ENCODE measurements at regions not wholly inside any gene's neighbourhood (a gene's known extent, or its start where the extent isn't known, plus 50 kb on each side); places are given as distances from the start of the nearest gene placed in this dataset.
A peak's percentile ranks its signal among the peaks of the same experiment; 100 is the strongest.

DNA sequence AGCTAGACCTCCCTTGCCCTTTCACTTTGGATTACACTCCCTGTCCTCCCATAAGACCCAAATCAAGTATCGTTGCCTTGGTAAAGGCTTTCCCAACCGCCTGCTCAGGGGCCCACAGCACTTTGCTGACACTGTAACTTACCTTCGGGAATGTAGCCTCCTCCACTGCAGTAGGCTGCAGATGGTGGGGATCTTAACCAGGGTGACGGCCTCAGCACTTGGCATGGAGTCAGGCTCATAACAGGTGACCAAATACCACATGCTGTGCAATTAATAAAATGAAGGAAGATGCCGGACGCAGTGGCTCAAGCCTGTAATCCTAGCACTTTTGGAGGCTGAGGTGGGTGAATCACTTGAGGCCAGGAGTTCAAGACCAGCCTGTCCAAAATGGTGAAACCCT, 88.7 kb upstream of the IRF2BP2 start:
- DNase-seq (ENCODE audit: low spot score), result no peak

DNA sequence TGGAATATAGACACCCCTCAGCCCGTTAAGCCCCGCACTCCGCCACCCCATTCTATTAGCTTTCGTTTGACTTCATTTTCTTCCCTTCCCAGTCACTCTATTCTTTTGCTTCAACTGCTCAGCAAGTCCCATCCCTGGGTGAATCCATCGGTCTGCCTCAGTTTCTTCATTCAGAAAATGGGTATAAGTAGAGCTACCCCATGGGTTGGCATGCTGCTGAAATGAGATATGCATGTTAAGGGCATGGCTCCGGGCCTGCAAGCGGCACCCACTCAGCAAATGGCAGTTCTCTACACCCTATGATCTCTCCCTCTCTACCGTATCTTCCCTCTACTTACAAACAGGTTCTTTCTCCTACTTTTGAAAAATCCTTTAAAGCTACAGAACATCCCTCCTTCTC, 87.8 kb upstream of the IRF2BP2 start:
- no peak for DNase-seq (ENCODE audit: low spot score)

DNA sequence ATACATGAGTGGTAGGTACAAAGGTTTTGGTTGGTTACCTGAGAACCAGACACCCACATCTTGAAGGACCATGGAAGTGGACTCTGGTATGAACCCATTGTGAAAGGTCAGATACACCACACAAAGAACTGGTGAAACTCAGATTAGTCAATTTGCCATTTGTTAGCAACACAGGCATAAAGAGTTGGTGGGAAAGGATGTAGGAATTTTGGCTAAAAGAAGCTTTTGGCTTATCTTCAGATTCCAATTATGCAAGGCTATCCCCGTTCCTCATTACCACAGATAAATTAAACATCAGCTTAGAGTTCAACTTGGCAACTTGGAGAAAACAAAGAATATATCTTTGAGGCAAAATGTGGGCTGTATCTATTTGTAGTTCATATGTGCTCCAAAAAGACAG, 87.0 kb upstream of the IRF2BP2 start:
- no peak for DNase-seq (ENCODE audit: low spot score)

DNA sequence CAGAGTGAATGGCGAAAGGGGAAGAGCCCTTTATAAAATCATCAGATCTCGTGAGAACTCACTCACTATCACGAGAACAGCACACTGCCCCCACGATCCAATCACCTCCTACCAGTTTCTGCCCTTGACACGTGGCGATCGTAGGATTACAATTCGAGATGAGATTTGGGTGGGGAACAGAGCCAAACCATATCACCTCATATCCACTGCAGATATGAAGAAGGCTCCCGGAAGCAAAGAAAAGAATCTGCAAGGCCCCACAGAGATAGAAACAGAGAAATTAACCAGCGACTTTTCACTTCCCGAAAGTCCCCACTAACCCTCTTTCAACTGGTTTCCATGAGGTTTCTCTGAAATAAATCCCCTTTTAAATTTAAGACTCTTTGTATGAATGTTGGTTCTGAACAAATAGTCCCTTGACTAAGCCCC, 86.2 kb upstream of the IRF2BP2 start:
- no peak for DNase-seq (ENCODE audit: low spot score)

DNA sequence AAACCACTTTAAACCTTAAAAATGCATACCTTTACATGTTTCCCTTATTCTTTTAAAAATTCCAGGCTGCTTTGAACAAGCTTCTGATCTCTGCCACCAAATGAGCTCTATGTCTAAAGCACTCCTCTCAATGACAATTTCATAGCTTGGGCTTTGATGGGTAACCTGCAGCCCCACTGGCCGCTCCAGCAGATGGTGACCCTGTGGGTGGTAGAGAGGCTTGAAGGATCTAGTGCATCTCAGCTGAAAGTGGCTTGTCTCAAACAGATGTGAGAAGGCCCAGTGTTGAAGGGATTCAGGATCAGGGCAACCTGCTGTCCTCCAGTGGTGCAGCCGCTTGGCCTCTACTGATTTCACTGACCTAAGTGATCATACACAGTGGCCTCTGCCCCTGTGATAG, 84.7 kb upstream of the IRF2BP2 start:
- DNase-seq (ENCODE audit: low spot score), result no peak

DNA sequence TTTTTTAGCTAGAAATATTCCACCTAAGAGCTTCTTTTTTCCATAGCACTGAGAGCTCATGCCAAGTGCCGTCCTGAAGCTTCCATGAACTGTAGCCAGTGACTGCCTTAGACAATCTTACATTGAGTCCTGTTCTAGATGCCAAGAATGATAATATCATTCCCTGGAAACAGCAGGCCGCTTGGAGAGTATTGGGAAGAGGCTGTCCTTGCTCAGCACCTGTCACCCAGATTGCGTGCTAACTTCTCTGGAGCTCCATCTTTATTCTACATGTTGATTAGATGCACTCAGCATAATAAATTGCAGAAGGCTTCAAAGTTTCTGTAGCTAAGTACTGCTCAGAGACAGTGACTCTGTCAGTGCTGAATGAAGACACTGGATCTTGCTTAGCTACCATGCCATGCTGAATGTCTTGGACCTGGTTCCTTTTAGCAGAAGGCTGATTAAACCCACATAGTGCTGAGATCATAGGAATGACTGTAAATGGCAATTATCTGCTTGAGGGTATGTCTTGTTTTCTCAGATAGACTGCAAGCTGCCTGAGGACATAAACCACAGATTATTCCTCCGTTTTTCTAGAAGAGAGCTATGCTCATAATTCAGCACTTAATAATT, 83.1 kb upstream of the IRF2BP2 start:
- DNase-seq (ENCODE audit: low spot score), result peak; percentile 28

DNA sequence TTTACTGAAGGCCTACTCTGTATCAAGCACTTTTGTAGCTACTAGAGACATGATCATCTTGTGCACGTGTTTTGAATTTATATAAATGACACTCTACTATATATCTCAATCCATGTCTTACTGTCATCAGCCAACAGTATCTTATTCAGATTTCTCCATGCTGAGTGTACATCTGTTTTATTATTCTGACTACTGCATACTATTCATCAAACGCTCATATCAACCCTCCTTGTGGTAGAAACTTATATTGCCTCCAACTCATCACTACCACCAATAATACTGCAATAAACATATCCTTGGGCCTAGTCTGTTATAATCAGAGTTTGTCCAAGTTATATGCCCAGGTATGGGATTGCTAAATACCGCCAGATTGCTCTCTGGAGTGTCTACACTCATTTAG, 81.6 kb upstream of the IRF2BP2 start:
- DNase-seq (ENCODE audit: low spot score), result no peak

DNA sequence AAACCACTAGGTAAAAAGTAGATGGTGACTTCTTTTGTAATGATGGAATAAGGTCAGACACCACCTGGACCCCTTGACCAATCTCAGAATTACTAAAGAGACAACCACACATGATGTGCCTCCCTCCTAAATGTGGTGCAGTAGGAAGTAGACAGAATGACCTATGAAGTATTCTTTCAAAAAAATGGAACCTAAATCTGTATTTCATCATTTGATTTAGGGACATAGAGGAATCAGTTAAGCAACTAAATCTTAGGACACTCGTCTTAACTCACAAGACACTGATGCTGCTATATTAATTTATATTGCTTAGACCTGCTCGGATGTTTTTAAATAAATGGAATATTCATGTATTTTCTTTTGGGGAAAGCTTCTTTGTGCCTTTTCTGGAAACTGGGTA, 80.9 kb upstream of the IRF2BP2 start:
- no peak for DNase-seq (ENCODE audit: low spot score)

DNA sequence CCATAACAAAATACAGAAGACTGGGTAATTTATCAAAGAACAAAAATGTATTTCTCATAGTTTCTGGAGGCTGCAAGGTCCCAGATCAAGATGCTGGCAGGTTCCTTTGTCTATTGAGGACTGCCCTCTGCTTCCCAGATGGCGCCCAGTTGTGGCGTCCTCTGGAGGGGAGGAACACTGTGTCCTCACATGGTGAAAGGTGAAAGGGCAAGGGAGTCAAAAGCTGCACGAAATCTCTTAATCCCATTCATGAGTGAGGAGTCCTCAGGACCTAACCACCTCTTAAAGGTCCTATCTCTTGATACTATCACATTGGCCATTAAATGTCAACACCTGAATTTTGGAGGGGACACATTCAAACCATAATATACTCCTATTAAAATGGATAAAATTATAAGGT, 79.3 kb upstream of the IRF2BP2 start:
- no peak for DNase-seq (ENCODE audit: low spot score)

DNA sequence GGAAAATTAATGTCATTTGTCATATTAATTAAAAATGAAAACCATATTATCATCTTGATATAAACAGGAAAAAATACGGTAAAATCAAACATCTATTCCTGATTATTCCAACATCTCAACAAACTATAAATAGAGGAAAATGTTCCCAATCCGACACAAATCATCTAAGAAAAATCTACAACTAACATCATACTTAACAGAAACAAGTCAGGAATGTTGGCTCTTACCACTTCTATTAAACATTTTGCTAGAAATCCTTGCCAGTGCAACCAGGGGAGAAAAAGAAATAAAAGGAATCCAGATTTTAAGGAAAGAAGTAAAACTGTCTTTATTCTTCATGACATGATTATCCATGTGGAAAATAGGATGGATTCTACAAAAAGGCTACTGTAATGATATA, 77.0 kb upstream of the IRF2BP2 start:
- no peak for DNase-seq (ENCODE audit: low spot score)

DNA sequence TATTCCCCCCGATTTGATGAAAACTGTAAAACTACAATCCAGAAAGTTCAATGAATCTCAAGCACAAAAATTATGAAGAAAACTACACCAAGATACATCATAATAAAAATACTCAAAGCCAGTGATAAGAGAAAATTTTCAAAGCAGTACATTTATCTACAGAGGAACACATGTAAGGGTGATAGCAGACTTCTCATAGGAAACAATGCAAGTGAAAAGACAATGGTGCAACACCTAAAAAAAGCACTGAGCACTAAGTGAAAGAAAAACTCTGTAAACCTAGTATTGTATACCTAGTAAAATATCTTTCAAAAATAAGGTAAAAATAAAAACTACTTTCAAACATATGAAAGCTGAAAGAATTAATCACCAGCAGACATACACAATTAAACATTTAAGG, 76.1 kb upstream of the IRF2BP2 start:
- DNase-seq (ENCODE audit: low spot score), result no peak

DNA sequence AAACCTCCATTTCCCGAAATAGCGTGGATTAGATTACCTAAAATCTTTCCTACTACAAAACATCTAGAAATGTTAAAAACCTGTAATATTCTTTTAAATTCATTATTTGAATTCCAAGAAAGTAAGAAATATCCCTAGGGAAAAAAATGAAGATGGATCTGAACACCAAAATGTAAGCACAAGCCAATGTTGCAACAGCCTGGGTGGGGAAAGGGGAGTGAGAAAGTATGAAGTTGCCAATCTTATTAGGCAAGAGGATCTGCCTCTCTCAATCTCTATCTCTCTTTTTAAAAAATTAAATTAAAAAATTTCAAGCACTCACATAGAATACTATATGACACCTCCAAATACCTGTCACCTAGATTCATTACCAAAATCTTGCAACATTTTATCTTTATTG, 74.9 kb upstream of the IRF2BP2 start:
- DNase-seq (ENCODE audit: low spot score), result no peak

DNA sequence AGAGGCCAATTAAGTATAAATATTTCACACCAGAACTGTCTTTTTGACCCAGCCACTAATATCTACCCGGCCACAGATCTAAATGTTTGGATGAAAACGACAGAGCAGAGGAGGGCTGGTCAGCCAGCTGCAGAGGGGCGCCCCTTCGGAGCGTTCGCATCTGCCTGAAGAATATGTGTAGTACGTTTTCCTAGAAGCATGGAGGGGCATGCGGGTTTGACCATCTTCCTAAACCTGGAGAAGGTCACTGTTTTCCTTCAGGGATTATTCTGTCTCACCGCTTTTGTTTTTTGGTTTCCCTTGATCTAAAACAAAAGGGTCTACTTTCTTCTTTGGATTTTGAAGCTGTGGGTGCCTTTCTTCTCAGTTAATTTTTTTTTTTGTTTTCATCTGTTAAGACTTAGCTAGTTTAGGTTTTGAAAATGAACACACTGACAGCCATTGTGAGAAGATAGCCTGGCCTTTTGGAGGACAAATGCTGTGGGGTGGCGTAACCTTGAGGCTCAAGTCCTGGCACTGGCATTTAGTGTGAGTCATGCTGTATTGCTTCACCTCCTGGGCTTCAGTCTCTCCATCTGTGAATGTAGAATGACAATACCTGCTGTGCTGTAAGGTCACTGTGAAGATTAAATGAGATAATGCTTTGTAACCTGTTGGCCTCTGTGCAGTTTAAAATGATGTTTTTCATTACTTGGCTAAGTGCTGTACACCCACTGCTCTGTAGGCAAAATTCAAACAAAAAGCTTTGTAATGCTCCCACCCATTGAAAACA, 74.1 kb upstream of the IRF2BP2 start:
- no peak for DNase-seq (ENCODE audit: low spot score)

DNA sequence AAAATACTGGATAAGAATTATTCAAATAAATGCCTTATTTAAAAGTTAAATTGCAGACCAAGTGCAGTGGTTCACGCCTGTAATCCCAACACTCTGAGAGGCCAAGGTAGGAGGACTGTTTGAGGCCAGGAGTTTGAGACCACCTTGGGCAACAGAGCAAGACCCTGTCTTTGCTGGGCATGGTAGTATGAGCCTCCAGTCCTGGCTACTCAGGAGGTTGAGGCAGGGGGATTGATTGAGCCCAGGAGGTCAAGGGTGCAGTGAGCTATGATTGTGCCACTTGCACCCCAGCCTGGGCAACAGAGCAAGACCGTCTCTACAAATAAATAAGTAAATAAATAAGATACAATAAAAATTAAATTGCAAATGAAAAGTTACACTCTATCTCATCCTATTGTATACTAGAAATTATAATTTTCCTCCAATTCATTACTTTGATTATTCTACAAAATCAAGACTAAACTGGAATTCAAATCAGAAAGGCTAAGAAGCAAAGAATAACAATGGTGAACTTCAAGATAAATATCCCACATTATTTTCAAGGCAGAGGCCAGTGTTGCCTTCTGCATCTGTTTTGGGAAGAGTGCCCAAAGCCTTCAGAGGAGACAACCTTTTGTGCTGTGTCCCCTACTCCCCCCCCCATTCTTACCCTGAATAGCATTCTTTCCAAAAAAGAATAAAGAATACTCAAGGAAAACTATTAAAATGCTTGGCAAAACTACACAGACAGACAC, 73.3 kb upstream of the IRF2BP2 start:
- no peak for DNase-seq (ENCODE audit: low spot score)

DNA sequence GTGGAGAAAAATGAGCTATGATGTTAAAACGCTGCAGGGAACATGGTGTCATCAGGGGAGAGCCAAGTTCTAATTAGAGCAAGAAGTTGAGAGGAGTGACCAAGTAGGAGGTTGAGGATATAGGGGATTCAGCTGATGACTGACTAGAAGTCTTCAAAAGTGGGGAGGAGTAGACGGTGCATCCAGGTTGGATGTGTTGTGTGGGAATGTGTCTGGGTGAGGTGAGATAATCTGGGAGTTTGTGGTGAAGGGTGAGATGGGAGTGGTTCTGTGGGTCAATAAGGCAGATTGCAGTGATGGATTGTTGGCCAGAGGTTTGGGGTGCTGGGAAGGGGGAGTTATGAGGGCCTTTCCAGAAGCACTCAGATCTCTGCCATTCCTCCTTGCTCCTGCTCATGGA, 72.0 kb upstream of the IRF2BP2 start:
- DNase-seq (ENCODE audit: low spot score), result no peak

DNA sequence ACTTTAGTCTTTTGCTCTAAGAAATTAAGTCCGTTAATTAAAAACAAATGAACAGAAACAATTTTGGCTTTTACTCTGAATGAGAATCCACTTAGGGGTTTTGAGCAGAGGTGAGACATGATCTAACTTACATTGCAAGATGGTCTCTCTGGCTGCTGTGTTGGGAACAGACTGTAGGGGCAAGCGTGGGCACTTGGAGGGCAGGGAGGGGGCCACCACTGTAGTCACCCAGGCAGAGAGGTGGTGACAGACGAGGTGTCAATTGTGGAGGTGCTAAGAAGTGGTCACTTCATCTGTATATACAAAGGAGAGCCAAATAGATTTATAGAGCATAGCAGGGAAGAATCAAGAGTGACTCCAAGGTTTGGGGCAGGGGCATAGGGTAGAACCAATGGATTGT, 71.1 kb upstream of the IRF2BP2 start:
- DNase-seq (ENCODE audit: low spot score), result no peak

DNA sequence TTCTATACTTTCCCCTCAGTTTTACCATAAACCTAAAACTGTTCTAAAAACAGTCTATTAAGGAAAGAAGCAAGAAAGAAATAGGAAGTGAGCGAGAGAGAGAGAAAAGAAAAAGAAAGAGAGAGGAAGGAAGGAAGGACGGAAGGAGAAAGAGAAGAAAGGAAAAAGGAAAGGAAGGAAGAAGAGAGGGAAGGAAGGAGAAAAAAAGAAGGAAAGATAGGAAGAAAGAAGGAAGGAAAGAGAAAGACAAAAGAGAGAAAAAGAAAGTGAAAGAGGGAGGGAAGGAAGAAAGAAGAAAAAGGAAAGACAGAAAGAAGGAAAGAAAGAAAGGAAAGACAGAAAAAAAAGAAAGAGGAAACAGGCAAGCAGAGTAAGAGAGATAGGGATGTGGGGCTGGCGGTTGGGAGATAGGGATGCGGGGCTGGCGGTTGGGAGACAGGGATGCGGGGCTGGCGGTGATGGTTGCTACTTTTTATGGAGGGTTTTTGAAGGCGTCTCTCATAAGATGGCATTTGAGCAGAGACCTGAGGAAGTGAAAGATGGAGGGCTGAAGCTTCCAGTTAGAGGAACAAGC, 70.4 kb upstream of the IRF2BP2 start:
- no peak for DNase-seq (ENCODE audit: low spot score)

DNA sequence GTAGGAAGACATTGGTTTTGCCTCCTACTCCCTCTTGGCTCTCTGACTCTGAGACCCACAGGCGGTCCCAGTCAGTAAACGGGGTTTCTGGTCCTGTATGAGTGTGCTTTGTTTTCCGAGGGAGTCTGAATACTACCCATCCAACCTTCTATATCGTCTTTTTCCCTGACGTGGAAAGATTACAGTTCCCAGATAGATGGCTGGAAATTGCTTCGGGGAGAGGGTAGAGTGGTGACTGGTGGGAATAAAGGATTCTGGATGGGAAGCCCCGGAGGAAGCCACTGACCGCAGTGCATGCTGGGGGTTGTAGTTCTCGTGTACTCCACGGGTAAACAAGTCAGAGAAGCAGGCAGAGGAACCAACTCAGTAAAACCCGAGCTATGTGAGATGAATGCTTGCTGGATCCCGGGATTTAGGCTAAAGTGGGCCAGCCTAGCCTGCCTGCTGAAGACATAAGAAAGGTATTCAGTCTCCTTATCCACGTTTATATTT, 66.2 kb upstream of the IRF2BP2 start:
- peak; percentile 93 for DNase-seq (ENCODE audit: low spot score)

DNA sequence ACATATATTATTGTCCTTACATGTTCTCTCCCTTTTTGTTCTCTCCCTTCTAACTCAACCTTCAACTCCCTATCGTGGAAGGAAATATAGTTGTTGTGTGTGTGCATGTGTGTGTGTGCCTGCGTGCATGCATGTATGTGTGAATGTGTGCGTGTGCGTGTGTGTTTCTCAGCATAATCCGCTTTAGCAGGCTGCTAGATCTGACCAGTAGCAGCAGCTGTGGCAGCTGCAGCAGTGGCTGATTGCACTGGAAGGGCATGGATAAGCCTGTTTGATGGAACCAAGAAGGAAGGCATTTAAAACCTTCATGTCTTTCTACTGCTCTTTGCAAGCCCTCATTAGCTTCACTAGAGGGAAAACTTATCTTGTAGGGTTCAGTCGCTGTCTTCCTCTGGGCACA, 65.6 kb upstream of the IRF2BP2 start:
- peak; percentile 32 for DNase-seq (ENCODE audit: low spot score)

DNA sequence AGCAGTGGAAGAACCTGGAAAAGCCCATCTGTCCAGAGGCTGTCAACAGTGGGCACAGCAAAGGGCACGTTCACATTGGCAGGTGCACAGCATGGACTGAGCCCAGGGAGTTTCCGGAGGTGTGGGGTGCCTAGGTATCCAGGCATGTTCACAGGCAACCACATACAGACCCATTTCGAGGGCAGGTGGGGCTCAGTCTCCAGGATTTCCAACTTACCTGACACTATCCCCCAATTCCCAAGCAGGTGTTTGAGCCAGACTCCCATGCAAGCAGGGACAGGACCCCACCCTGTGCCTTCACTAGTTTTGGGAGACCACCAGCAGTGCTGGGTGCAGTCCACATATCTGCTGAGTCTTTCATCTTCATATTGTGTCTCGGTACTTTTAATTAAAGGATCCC, 65.0 kb upstream of the IRF2BP2 start:
- DNase-seq (ENCODE audit: low spot score), result no peak

DNA sequence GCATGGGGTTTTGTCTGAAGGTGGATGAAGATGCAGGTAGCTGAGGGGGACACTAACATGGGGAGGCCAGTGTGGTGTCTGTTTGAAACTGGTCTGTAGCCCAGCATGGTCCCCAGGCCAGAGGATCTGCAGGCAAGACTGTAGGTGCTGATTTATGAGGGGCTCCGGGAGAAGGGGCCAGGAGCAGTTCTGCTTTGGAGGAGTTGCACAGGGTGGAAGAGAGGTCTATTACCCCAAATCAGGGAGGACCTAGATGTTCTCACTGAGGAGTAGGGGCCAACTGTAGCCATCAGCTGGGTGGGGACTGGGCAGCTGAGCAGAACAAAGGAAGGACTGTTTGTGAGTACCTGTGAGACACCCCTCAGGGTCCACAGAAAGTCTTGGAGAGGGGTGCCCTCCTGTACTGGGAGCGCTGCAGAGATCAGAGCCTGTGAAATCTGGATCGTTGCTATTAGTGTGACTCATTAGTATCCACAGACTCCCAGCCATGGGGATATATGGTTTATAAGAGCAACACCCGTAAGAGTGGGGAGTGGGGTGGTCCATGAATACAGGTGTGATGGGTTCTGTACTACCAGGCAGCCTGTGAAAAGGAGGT, 64.3 kb upstream of the IRF2BP2 start:
- no peak for DNase-seq (ENCODE audit: low spot score)

DNA sequence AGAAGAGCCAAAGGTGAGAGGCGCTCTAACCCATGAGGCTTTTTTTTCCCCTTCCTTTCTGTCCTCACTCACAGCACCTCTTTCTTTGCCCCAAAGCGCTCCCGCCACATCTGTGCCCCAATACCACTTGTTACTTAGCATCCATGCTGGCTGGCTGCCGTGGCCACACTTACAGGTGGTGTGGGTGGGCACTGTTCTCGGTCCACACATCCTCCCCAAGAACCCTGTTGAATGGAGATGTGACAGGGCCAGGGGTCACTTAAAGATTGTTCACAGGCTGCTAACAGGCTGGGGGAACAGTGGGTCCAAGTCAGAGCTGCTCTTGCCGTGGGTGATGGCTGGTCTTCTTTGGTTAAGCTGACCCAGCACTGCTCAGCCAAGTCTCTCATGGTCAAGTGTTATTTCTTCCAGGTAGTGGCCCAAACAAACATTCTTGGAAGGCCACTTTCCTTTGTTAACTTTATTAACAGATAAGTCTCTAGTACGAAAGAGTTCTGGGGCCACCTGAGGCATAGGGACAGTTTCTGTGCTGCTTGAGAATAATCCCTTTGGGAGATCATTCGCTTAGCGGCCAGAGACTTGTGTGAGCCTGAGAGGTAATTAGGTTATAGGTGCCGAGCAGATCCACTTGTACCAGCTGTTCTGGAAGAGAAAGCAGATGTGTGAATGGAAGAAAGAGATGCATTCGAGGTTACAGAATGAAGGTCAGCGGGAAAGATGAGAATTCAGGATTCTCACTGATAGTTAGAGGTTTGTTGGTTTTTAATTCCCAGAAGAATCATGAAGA, 62.6 kb upstream of the IRF2BP2 start:
- no peak for DNase-seq (ENCODE audit: low spot score)

Data from pons (tissue), 1 donor.